Transverse colon (tissue), 4 donors: ENCODE measurements at regions not wholly inside any gene's neighbourhood (a gene's known extent, or its start where the extent isn't known, plus 50 kb on each side); places are given as distances from the start of the nearest gene placed in this dataset.

Experiments used
- POLR2A ChIP-seq: fragments of 450-650 bp; IDR thresholded peaks from one replicate; pipeline ENCODE4 v1.6.1; 2016; ENCODE audit warnings: antibody characterized with exemption, mild to moderate bottlenecking, moderate library complexity
- POLR2AphosphoS5 ChIP-seq, 3 donors: sonication (generic); formaldehyde crosslinking; IDR thresholded peaks; one replicate each; pipeline ENCODE4 v1.6.1; 2016; ENCODE audit warnings: antibody characterized with exemption in 3 of 3
- TF ChIP-seq, protein P1 (sequence below), 5 experiments: fragments of 200-600 bp in 3 of 5; fragments of 450-650 bp in 2 of 5; sonication (generic) in 3 of 5; IDR thresholded peaks; 1 replicate in 2 of 5; 2 replicates in 3 of 5; pipeline ENCODE4 v1.5.1; 2016 to 2017; ENCODE audit warnings: antibody characterized with exemption in 5 of 5, inconsistent platforms in 3 of 5, mild to moderate bottlenecking in 2 of 5, moderate library complexity in 1 of 5

DNA sequence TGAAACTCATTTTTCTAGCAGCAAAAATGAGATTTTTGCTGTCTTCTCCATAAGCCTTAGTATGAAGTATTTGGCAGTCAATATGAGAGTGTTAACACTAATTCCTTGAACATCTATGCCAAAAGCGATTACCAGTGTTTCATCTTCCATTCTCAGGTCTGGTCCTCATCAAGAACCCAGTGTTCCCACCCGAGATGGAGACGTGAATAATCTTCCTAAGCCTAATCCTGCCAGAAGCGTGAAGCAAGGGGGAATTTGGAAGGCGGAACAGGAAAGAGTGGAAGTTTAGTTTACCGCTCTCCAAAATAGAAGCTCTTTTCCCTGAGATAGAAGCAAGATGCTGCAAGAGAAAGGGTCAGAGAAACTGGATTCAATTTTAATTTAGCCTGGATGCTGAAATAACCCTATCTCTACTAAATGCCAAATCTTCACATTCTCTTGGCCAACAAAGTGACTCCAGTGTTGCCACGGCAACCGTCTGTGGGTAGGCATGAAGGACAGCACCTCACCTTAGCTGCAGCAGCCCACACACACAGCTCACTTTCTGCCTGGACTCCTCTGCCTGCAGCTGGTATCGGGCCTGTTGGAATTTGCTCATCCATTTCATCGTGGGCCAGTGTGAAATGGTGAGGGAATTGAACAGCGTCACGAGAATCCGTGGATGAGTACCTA, 711.1 kb downstream of the CBLN2 start:
- TF ChIP-seq, protein P1, sequence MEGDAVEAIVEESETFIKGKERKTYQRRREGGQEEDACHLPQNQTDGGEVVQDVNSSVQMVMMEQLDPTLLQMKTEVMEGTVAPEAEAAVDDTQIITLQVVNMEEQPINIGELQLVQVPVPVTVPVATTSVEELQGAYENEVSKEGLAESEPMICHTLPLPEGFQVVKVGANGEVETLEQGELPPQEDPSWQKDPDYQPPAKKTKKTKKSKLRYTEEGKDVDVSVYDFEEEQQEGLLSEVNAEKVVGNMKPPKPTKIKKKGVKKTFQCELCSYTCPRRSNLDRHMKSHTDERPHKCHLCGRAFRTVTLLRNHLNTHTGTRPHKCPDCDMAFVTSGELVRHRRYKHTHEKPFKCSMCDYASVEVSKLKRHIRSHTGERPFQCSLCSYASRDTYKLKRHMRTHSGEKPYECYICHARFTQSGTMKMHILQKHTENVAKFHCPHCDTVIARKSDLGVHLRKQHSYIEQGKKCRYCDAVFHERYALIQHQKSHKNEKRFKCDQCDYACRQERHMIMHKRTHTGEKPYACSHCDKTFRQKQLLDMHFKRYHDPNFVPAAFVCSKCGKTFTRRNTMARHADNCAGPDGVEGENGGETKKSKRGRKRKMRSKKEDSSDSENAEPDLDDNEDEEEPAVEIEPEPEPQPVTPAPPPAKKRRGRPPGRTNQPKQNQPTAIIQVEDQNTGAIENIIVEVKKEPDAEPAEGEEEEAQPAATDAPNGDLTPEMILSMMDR (IDR thresholded peaks at IDR 0.05): no peak
- no peak for TF ChIP-seq POLR2A
- no peak for TF ChIP-seq POLR2AphosphoS5 (IDR thresholded peaks at IDR 0.05)
